Vagina (tissue), 2 donors: ENCODE measurements at regions not wholly inside any gene's neighbourhood (a gene's known extent, or its start where the extent isn't known, plus 50 kb on each side); places are given as distances from the start of the nearest gene placed in this dataset.

Experiments
- DNase-seq, 2 donors: peaks; one replicate each; pipeline ENCODE4 v3.0.0-alpha.2; 2017; ENCODE audit errors: extremely low spot score in 2 of 2
- H3K27ac ChIP-seq: fragments of 200-600 bp; sonication (generic); one replicate; pipeline ENCODE4 v1.5.1; 2019
- H3K27me3 ChIP-seq: fragments of 200-600 bp; sonication (generic); one replicate; pipeline ENCODE4 v1.5.1; 2019
- H3K36me3 ChIP-seq, 2 donors: fragments of 200-600 bp; sonication (generic); one replicate each; pipeline ENCODE4 v1.5.1; 2017 to 2019
- H3K4me1 ChIP-seq: fragments of 200-600 bp; sonication (generic); one replicate; pipeline ENCODE4 v1.5.1; 2019
- H3K4me3 ChIP-seq, 2 donors: fragments of 200-600 bp; sonication (generic); 1 replicate in 1 of 2; 2 replicates in 1 of 2; pipeline ENCODE4 v1.5.1; 2016 to 2019
- H3K9me3 ChIP-seq: fragments of 200-600 bp; sonication (generic); one replicate; pipeline ENCODE4 v1.5.1; 2019
- CTCF ChIP-seq, 3 experiments: fragments of 450-650 bp in 2 of 3; fragments of 200-600 bp in 1 of 3; sonication (generic) in 1 of 3; IDR thresholded peaks; one replicate each; pipeline ENCODE4 v1.5.1; 2017 to 2019; ENCODE audit warnings: antibody characterized with exemption in 3 of 3, mild to moderate bottlenecking in 2 of 3, moderate library complexity in 2 of 3
- POLR2A ChIP-seq, 2 donors: fragments of 450-650 bp; IDR thresholded peaks; one replicate each; pipeline ENCODE4 v1.6.1; 2017; ENCODE audit warnings: antibody characterized with exemption in 2 of 2, mild to moderate bottlenecking in 2 of 2, moderate library complexity in 2 of 2
- POLR2AphosphoS5 ChIP-seq, 2 donors: sonication (generic); formaldehyde crosslinking; IDR thresholded peaks; one replicate each; pipeline ENCODE4 v1.9.0; 2017; ENCODE audit warnings: antibody characterized with exemption in 2 of 2, mild to moderate bottlenecking in 2 of 2, low read depth in 1 of 2; ENCODE audit not compliant: insufficient read depth in 1 of 2
- intact Hi-C: fragments of 100-400 bp; cut with DNase I; formaldehyde crosslinking; loops from one replicate; pipeline ENCODE4 v1.15.1; 2023

GRCh38 chr7:45413419-45413818 is 160.7 kb upstream of the ADCY1 start:
- Histone ChIP-seq H3K4me1 (no peaks in the 10 kb centered on the region), H3K9me3 (no peaks in the 10 kb centered on the region), H3K27me3 (no peaks in the 10 kb centered on the region), H3K4me3 (no peak overlapping the region), H3K27ac (no peak overlapping the region), H3K36me3 (no peaks in the 10 kb centered on the region)
- DNase-seq = no peak
- intact Hi-C loops = no loop called here
- TF ChIP-seq POLR2A (IDR thresholded peaks at IDR 0.05) = no peak
- no peak for TF ChIP-seq POLR2AphosphoS5 (IDR thresholded peaks at IDR 0.05; ENCODE audit: insufficient read depth in 1 of 2, low read depth in 1 of 2)

- TF ChIP-seq CTCF (IDR thresholded peaks at IDR 0.05) (no peak), POLR2A (IDR thresholded peaks at IDR 0.05) (no peak), POLR2AphosphoS5 (IDR thresholded peaks at IDR 0.05; ENCODE audit: insufficient read depth in 1 of 2, low read depth in 1 of 2) (no peak)
- Histone ChIP-seq H3K27ac (no peak overlapping the region), H3K27me3 (no peaks in the 10 kb centered on the region), H3K36me3 (no peaks in the 10 kb centered on the region), H3K4me1 (no peaks in the 10 kb centered on the region), H3K9me3 (no peaks in the 10 kb centered on the region), H3K4me3 (no peak overlapping the region)
- intact Hi-C loops = no loop called here
- no peak for DNase-seq
These were observed 159.9 kb upstream of the ADCY1 start for GRCh38 chr7:45414226-45414625.

- H3K27ac ChIP-seq = no peak overlapping the region
- no peak for TF ChIP-seq CTCF (IDR thresholded peaks at IDR 0.05)
- no peak for TF ChIP-seq POLR2A (IDR thresholded peaks at IDR 0.05)
- TF ChIP-seq POLR2AphosphoS5 (IDR thresholded peaks at IDR 0.05; ENCODE audit: insufficient read depth in 1 of 2, low read depth in 1 of 2) = no peak
- H3K9me3 ChIP-seq = no peaks in the 10 kb centered on the region
- H3K4me1 ChIP-seq = no peaks in the 10 kb centered on the region
- intact Hi-C loops = no loop called here
- DNase-seq = no peak
- no peaks in the 10 kb centered on the region for H3K36me3 ChIP-seq
- H3K4me3 ChIP-seq = no peak overlapping the region
- H3K27me3 ChIP-seq = no peaks in the 10 kb centered on the region
These were observed 158.9 kb upstream of the ADCY1 start for GRCh38 chr7:45415265-45415664.

GRCh38 chr7:45416846-45417245 is 157.3 kb upstream of the ADCY1 start:
- H3K4me3 ChIP-seq = no peak overlapping the region
- no peaks in the 10 kb centered on the region for H3K36me3 ChIP-seq
- H3K9me3 ChIP-seq = no peaks in the 10 kb centered on the region
- no peaks in the 10 kb centered on the region for H3K4me1 ChIP-seq
- DNase-seq = no peak
- intact Hi-C loops = no loop called here
- no peaks in the 10 kb centered on the region for H3K27me3 ChIP-seq
- no peak overlapping the region for H3K27ac ChIP-seq
- no peak for TF ChIP-seq POLR2A (IDR thresholded peaks at IDR 0.05)
- no peak for TF ChIP-seq POLR2AphosphoS5 (IDR thresholded peaks at IDR 0.05; ENCODE audit: insufficient read depth in 1 of 2, low read depth in 1 of 2)
- no peak for TF ChIP-seq CTCF (IDR thresholded peaks at IDR 0.05)

- H3K27me3 ChIP-seq = no peaks in the 10 kb centered on the region
- no peaks in the 10 kb centered on the region for H3K36me3 ChIP-seq
- DNase-seq = no peak
- no peaks in the 10 kb centered on the region for H3K9me3 ChIP-seq
- H3K27ac ChIP-seq = no peak overlapping the region
- H3K4me3 ChIP-seq = no peak overlapping the region
- no peak for TF ChIP-seq POLR2AphosphoS5 (IDR thresholded peaks at IDR 0.05; ENCODE audit: insufficient read depth in 1 of 2, low read depth in 1 of 2)
- no peak for TF ChIP-seq POLR2A (IDR thresholded peaks at IDR 0.05)
- no peak for TF ChIP-seq CTCF (IDR thresholded peaks at IDR 0.05)
- intact Hi-C loops = no loop called here
- H3K4me1 ChIP-seq = no peaks in the 10 kb centered on the region
These were observed 156.9 kb upstream of the ADCY1 start for GRCh38 chr7:45417268-45417667.

GRCh38 chr7:45417735-45418134 is 156.4 kb upstream of the ADCY1 start:
- TF ChIP-seq POLR2AphosphoS5 (IDR thresholded peaks at IDR 0.05; ENCODE audit: insufficient read depth in 1 of 2, low read depth in 1 of 2) = no peak
- no peak for TF ChIP-seq CTCF (IDR thresholded peaks at IDR 0.05)
- TF ChIP-seq POLR2A (IDR thresholded peaks at IDR 0.05) = no peak
- Histone ChIP-seq H3K9me3 (no peaks in the 10 kb centered on the region), H3K27ac (no peak overlapping the region), H3K4me3 (no peak overlapping the region), H3K36me3 (no peaks in the 10 kb centered on the region), H3K27me3 (no peaks in the 10 kb centered on the region), H3K4me1 (no peaks in the 10 kb centered on the region)
- intact Hi-C loops = no loop called here
- no peak for DNase-seq
